GM13976 (cell line): ENCODE measurements at regions not wholly inside any gene's neighbourhood (a gene's known extent, or its start where the extent isn't known, plus 50 kb on each side); places are given as distances from the start of the nearest gene placed in this dataset.

ENCODE experiments used
- DNase-seq: peaks from one replicate; pipeline ENCODE4 v3.0.0; 2012; ENCODE audit warnings: low spot score
- CTCF ChIP-seq: IDR thresholded peaks from 2 replicates; pipeline ENCODE4 v1.5.1; 2012; ENCODE audit warnings: borderline replicate concordance, mild to moderate bottlenecking; ENCODE audit not compliant: insufficient read depth; ENCODE audit errors: extremely low read depth, missing control alignments, control extremely low read depth
- in situ Hi-C: fragments of 300-500 bp; cut with MboI; formaldehyde crosslinking; loops from one replicate; pipeline ENCODE4 v1.12.0; 2022; ENCODE audit warnings: low sequenced_read_pairs, mixed read lengths, inconsistent platforms; ENCODE audit not compliant: unreplicated experiment

DNA sequence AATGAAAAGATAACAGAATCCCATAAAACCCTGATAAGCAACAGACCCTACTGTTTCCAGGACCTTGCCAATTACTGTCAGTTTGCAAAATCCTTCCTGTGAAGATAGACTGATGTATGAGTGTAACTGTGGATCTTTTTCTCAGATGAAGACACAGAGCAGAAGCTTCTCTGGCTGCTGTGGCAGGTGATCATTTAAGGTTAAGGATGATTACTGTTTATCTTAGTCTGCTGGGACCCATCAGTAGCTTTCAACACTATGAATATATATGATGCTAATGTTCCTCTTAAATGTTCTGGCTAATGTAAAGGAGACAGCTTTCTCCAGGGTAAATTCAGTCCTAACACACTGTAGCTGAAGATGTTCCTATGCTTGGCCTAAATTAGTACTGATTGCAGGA is 56.0 kb upstream of the CTTNBP2 start:
- in situ Hi-C loops: no loop called here
- TF ChIP-seq CTCF: no peak
- no peak for DNase-seq

GRCh38 chr7:117931314-117931713 is 58.1 kb upstream of the CTTNBP2 start:
- TF ChIP-seq CTCF: no peak
- in situ Hi-C loops: no loop called here
- DNase-seq: no peak

GRCh38 chr7:117937049-117937752 is 64.0 kb upstream of the CTTNBP2 start:
- in situ Hi-C loops: no loop called here
- no peak for DNase-seq
- TF ChIP-seq CTCF: no peak

GRCh38 chr7:117937753-117938483 is 64.7 kb upstream of the CTTNBP2 start:
- TF ChIP-seq CTCF: no peak
- in situ Hi-C loops: no loop called here
- no peak for DNase-seq

DNA sequence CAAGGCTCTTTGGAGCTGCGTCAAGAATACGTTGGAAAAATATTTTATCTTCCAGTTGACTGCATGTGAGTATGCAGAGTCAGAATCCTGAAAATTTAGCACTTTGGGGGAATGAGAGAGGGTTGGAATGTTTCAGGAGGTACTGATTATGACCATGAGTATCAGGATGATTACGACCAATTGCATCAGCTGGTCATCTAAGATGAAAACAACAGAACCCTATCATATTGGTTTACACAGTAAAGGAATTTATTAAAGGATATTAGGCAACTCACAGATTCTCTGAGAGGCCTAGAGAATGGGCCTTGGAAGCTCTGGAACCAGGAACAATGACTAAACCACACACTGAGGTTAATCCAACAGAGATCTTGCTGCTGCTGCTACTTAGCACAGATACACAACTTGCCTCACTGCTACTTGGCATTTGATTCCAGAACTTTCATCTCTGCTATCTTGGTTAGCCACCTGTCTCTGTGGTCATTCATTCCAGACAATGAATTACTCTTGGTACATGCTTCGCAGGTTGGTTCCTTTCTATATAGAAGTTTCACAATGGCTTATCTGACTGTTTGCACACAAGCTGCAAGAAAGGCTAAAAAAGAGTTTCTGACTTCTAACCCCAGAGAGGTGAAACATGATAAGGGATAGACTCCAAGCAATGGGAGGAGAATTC is 68.0 kb upstream of the CTTNBP2 start:
- no peak for TF ChIP-seq CTCF
- in situ Hi-C loops: no loop called here
- DNase-seq: no peak

DNA sequence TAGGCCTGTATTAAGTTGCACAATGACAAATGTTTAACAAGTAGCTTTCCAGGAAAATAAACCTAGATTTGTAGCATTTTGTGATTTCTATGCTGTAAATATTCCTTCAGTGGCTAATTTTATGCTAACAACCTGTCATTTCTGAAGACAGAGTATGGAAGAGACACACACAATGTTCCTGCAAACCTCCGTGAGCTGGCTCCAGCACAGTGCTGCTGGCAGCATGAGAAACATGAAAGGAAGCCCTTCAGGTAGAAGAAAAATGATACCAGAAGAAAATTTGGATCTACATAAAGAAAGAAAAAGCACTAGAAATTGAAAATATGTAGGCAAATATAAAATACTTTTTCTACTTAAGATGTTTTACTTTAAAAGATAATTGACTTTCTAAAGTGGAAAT is 69.5 kb upstream of the CTTNBP2 start:
- no peak for TF ChIP-seq CTCF
- DNase-seq: no peak
- in situ Hi-C loops: no loop called here
